Stimulated activated CD4-positive, alpha-beta T cell treated with anti-CD3 and anti-CD28 coated beads, Interleukin-2, amount 100 ng/mL, for 48 hours (primary cell): ENCODE measurements at regions not wholly inside any gene's neighbourhood (a gene's known extent, or its start where the extent isn't known, plus 50 kb on each side); places are given as distances from the start of the nearest gene placed in this dataset.
"Not testable (repeated sequence)": the region's sequence is repeated elsewhere in the genome, so short reads cannot be mapped to it uniquely, and the experiment has no call there.

Source experiments
- DNase-seq, 2 donors: peaks; one replicate each; pipeline ENCODE4 v3.0.0-alpha.2; 2020

- no peak for DNase-seq
These were observed 292.9 kb downstream of the IKZF2 start for GRCh38 chr2:212858496-212858895.

GRCh38 chr2:212854771-212855170, 296.6 kb downstream of the IKZF2 start:
- no peak for DNase-seq

GRCh38 chr2:212854116-212854515, 297.3 kb downstream of the IKZF2 start:
- DNase-seq: no peak

GRCh38 chr2:212845941-212846340, 305.5 kb downstream of the IKZF2 start:
- no peak for DNase-seq

GRCh38 chr2:212843409-212844199, 305.0 kb upstream of the ERBB4 start:
- no peak for DNase-seq

DNA sequence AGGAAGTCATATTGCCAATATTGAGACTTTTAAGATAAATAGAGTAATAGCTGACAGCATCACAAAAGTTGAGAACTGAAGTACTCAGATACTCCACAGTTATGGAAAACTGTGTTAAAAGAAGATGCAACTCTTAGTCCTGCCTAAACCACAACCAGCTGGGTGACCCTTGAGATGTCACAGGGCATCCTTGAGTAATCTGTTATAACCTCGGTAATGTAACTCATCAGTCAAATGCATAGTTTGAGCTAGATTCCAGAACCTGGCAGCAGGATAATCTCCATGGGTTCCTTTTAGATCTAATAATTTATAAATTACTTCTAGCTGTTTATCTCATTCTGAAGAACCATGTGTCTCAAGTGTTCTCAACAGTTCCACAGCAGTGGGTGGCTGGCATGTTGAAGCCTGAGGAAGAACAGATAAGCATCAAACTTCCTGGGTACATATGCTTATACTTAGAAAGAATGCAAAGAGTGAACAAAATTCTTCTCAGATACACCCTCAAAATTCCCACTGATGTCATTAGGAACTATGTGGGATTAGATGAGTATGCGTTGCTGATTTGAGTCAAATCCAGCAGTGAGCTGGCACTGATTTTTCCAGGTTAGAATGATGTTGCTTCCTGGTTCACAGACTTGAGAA, 304.1 kb upstream of the ERBB4 start:
- no peak for DNase-seq

DNA sequence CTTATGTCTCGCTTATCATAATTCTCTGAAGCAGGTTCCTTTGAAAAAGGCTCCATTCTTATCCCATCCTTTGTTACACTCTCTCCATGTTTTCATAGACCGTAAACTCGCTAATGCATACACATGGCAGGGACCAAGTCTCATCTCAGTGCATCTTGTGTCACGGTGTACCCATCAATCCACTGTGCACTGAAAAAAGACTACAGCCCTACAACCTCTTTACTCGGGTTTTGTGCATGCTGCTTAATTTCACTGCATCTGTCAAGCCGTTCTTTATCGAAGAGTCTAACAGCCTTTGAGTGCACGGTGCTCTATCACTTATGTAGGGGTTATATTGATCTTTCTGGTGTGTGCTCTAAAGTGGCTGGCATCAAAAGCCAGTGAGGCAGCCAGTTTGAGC, 302.9 kb upstream of the ERBB4 start:
- DNase-seq: no peak

GRCh38 chr2:212832211-212833195, 293.9 kb upstream of the ERBB4 start:
- DNase-seq: no peak

DNA sequence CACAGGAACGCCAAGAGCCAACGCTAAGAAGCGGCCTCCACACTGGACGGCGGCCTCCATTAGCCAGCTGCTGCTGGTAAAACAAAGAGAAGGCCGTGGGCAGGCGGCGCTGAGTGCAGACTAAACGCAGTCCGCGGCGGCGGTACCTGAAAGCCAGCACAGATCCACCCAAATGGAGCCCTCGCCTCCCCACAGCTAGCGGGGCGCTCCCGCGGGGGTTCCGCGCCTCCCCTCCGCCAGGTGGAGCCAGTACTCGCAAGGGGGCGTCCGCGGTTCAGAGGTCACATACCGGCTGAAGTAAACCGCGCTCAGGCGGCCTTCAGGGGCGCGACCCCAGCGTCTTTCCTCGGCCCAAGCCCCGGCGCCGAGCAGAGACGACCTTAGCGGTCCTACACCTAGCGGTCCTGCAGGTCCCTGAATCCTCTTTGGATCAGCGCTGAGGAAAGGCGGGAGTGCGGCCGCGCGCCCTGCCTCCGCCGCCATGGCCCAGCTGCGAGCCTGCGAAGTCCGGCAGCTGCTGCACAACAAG, 293.1 kb upstream of the ERBB4 start:
- no peak for DNase-seq

- no peak for DNase-seq
These were observed 277.7 kb upstream of the ERBB4 start for GRCh38 chr2:212816267-212816666.

GRCh38 chr2:212815453-212815852, 276.9 kb upstream of the ERBB4 start:
- no peak for DNase-seq

- no peak for DNase-seq
These were observed 276.3 kb upstream of the ERBB4 start for GRCh38 chr2:212814941-212815340.

DNA sequence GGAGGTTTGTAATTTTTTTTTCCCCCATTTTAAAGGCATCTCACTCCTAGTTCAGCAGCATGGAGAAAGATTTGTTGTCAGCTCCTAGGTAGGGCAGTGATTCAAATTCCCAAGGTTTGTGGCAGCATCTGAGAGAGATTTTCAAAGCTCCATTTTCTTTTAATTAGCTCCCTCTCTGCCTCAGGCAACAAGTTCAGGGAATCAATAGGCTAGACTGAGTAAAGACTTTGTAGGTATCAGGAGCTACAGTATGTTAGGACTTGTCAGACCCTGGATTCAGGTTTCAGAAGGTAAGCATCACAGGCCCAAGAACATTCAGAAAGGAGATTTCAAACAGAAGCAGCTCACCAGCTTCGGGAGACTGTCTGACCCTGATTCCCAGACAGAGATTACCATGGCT, 273.3 kb upstream of the ERBB4 start:
- no peak for DNase-seq

DNA sequence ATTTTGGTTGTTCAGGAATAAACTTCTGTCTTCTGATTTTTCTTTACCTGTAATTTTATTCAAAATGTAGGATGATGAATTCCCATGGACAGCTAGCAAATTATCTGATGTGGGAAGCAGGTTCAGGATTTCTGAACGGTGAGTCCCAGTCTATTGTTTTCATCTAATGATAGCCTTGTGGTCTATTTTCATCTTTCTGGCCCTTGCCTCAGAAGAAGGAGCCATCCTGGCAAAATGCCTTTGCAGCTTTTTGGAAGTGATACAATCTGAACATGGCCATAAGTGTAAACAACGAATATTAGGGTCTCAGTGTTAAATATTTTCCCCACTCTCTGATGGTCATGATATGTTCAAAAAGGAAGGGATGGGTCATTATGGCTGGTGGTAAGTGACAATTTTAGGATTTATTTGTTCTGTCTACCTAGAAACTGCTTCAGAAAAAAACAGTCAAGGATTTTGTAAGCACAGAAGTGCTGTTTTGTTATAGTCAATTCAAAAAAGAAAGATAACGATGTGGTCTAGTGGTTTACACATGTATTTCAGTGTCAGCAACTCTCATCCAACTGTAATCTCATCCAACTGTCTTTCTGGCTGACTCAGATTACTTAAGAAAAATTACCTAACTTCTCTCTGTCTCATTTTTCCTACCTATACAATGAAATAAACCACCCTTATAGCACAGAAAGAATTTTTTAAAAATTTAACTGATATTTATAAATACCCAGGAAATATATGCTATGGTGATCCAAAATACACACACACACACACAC, 272.6 kb upstream of the ERBB4 start:
- DNase-seq: no peak

GRCh38 chr2:212797484-212798205, 259.0 kb upstream of the ERBB4 start:
- DNase-seq: no peak

DNA sequence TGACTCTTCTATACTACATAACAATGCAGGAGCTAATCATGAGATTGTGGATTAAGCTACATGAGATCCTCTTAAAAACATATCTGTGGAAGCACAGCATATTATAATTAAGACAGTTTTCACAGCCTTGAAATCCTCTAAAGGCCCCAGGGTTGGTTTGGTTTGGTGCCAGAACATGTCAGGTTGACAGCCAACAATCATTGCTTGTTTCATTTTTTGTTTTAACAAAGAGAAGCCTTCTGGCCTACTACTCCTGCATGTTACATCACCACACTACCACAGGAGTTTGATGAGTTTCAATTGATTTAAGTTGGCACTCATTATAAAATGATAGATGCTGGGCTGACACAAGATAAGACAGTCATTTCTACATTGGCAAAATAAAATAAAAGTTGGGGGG, 255.9 kb upstream of the ERBB4 start:
- DNase-seq: no peak

GRCh38 chr2:212791569-212791968, 253.0 kb upstream of the ERBB4 start:
- no peak for DNase-seq

GRCh38 chr2:212786088-212786487, 247.5 kb upstream of the ERBB4 start:
- not testable (repeated sequence) for DNase-seq

DNA sequence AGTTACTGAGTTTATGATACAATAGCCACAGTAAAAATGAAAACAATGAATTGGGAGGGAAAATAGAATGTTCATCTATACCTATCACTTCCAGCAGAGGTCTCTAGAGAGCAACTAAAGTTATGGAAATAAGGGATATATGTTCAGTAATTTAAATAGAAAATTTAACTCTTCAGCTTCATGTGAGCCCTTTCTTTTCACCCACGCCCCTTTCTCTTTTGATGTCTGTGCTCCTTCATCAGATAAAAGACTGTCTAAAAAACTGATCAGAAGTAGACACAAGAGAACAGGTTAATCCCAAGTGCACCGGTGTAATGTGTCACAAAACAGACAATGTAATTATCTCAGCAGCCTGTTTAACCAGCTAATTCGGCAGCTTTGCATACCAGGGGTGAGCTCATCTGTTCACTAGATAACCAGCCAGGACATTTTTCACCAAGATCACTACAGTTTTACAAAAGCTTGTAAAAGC, 238.5 kb upstream of the ERBB4 start:
- DNase-seq: no peak

- DNase-seq: no peak
These were observed 235.3 kb upstream of the ERBB4 start for GRCh38 chr2:212773808-212774339.

- no peak for DNase-seq
These were observed 231.6 kb upstream of the ERBB4 start for GRCh38 chr2:212770240-212770639.
